Panc1 (cell line): ENCODE measurements at regions not wholly inside any gene's neighbourhood (a gene's known extent, or its start where the extent isn't known, plus 50 kb on each side); places are given as distances from the start of the nearest gene placed in this dataset.

Experiments used
- POLR2AphosphoS5 ChIP-seq: IDR thresholded peaks from 2 replicates; pipeline ENCODE4 v1.6.1; 2012; ENCODE audit warnings: mild to moderate bottlenecking, low read depth, low read length, moderate library complexity
- SIN3A ChIP-seq: IDR thresholded peaks from 2 replicates; pipeline ENCODE4 v1.6.1; 2012; ENCODE audit warnings: low read depth, mild to moderate bottlenecking, low read length, moderate library complexity, borderline replicate concordance; ENCODE audit not compliant: insufficient read depth
- TCF7L2 ChIP-seq: IDR thresholded peaks from 2 replicates; pipeline ENCODE4 v1.6.1; 2011; ENCODE audit warnings: mild to moderate bottlenecking, low read depth, low read length, inconsistent platforms
- TF ChIP-seq, protein P1 (sequence below), 2 experiments: IDR thresholded peaks; 2 replicates each; pipeline ENCODE4 v1.6.1; 2011 to 2012; ENCODE audit warnings: low read depth in 2 of 2, control low read depth in 1 of 2, low read length in 1 of 2, mild to moderate bottlenecking in 1 of 2, moderate library complexity in 1 of 2; ENCODE audit not compliant: insufficient read depth in 1 of 2
- TF ChIP-seq, protein P2 (sequence below): fragments of 450-650 bp; IDR thresholded peaks from 2 replicates; pipeline ENCODE4 v1.5.1; 2017; ENCODE audit warnings: mild to moderate bottlenecking

DNA sequence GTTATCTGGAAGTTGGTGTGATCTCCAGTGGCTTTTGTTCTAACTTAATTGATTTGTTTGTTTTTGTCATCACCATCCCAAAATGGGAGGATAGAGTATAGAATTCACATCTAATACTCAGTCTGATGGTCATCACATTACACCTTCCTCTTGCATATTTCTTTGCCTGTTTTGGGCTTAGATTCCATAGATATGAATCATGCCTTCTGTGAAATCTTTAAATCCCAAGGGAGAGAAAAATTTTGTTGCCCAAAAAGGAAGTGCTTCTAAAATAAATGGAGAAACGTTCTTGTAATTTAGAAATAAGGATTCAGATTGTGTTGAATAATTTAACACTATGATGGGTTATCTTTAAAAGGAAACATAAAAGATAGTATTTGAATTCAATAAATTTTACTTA, 446.0 kb upstream of the LRRC7 start:
- TF ChIP-seq, protein P1, sequence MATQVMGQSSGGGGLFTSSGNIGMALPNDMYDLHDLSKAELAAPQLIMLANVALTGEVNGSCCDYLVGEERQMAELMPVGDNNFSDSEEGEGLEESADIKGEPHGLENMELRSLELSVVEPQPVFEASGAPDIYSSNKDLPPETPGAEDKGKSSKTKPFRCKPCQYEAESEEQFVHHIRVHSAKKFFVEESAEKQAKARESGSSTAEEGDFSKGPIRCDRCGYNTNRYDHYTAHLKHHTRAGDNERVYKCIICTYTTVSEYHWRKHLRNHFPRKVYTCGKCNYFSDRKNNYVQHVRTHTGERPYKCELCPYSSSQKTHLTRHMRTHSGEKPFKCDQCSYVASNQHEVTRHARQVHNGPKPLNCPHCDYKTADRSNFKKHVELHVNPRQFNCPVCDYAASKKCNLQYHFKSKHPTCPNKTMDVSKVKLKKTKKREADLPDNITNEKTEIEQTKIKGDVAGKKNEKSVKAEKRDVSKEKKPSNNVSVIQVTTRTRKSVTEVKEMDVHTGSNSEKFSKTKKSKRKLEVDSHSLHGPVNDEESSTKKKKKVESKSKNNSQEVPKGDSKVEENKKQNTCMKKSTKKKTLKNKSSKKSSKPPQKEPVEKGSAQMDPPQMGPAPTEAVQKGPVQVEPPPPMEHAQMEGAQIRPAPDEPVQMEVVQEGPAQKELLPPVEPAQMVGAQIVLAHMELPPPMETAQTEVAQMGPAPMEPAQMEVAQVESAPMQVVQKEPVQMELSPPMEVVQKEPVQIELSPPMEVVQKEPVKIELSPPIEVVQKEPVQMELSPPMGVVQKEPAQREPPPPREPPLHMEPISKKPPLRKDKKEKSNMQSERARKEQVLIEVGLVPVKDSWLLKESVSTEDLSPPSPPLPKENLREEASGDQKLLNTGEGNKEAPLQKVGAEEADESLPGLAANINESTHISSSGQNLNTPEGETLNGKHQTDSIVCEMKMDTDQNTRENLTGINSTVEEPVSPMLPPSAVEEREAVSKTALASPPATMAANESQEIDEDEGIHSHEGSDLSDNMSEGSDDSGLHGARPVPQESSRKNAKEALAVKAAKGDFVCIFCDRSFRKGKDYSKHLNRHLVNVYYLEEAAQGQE (IDR thresholded peaks at IDR 0.05; ENCODE audit: insufficient read depth in 1 of 2, low read depth in 2 of 2, low read length in 1 of 2), result no peak
- TF ChIP-seq, protein P2, sequence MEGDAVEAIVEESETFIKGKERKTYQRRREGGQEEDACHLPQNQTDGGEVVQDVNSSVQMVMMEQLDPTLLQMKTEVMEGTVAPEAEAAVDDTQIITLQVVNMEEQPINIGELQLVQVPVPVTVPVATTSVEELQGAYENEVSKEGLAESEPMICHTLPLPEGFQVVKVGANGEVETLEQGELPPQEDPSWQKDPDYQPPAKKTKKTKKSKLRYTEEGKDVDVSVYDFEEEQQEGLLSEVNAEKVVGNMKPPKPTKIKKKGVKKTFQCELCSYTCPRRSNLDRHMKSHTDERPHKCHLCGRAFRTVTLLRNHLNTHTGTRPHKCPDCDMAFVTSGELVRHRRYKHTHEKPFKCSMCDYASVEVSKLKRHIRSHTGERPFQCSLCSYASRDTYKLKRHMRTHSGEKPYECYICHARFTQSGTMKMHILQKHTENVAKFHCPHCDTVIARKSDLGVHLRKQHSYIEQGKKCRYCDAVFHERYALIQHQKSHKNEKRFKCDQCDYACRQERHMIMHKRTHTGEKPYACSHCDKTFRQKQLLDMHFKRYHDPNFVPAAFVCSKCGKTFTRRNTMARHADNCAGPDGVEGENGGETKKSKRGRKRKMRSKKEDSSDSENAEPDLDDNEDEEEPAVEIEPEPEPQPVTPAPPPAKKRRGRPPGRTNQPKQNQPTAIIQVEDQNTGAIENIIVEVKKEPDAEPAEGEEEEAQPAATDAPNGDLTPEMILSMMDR, result no peak
- TF ChIP-seq POLR2AphosphoS5 (no peak), SIN3A (no peak), TCF7L2 (no peak)
